ENCODE measurements at regions not wholly inside any gene's neighbourhood (a gene's known extent, or its start where the extent isn't known, plus 50 kb on each side); places are given as distances from the start of the nearest gene placed in this dataset.

- no peak for TF ChIP-seq CTCF (conservative IDR thresholded peaks at IDR 0.05; ENCODE audit: low read depth in 2 of 2)
- TF ChIP-seq POLR2AphosphoS5 (IDR thresholded peaks at IDR 0.05; ENCODE audit: low read depth): no peak
- no peak for TF ChIP-seq EZH2 (IDR thresholded peaks at IDR 0.05; ENCODE audit: low read depth, unreplicated experiment)
- TF ChIP-seq ETS1 (IDR thresholded peaks at IDR 0.05): no peak
- TF ChIP-seq, protein P1, sequence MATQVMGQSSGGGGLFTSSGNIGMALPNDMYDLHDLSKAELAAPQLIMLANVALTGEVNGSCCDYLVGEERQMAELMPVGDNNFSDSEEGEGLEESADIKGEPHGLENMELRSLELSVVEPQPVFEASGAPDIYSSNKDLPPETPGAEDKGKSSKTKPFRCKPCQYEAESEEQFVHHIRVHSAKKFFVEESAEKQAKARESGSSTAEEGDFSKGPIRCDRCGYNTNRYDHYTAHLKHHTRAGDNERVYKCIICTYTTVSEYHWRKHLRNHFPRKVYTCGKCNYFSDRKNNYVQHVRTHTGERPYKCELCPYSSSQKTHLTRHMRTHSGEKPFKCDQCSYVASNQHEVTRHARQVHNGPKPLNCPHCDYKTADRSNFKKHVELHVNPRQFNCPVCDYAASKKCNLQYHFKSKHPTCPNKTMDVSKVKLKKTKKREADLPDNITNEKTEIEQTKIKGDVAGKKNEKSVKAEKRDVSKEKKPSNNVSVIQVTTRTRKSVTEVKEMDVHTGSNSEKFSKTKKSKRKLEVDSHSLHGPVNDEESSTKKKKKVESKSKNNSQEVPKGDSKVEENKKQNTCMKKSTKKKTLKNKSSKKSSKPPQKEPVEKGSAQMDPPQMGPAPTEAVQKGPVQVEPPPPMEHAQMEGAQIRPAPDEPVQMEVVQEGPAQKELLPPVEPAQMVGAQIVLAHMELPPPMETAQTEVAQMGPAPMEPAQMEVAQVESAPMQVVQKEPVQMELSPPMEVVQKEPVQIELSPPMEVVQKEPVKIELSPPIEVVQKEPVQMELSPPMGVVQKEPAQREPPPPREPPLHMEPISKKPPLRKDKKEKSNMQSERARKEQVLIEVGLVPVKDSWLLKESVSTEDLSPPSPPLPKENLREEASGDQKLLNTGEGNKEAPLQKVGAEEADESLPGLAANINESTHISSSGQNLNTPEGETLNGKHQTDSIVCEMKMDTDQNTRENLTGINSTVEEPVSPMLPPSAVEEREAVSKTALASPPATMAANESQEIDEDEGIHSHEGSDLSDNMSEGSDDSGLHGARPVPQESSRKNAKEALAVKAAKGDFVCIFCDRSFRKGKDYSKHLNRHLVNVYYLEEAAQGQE (IDR thresholded peaks at IDR 0.05; ENCODE audit: unreplicated experiment): no peak
- no peak for TF ChIP-seq ZNF331 (CRISPR knock-in tag; IDR thresholded peaks at IDR 0.05; ENCODE audit: low read depth)
- no peak for TF ChIP-seq STAT1 (IDR thresholded peaks at IDR 0.05; ENCODE audit: unreplicated experiment)
- TF ChIP-seq EZH2phosphoT487 (IDR thresholded peaks at IDR 0.05; ENCODE audit: unreplicated experiment): no peak
- no peak for TF ChIP-seq CREB1 (CRISPR knock-in tag; IDR thresholded peaks at IDR 0.05; ENCODE audit: low read depth)
Measured at GRCh38 chr7:67731704-67732103, 735.1 kb downstream of the TYW1 start.
